Spleen (tissue), 7 donors: ENCODE measurements at regions not wholly inside any gene's neighbourhood (a gene's known extent, or its start where the extent isn't known, plus 50 kb on each side); places are given as distances from the start of the nearest gene placed in this dataset.
"Not testable (repeated sequence)": the region's sequence is repeated elsewhere in the genome, so short reads cannot be mapped to it uniquely, and the experiment has no call there.

ENCODE experiments used
- POLR2A ChIP-seq, 3 donors: fragments of 450-650 bp; IDR thresholded peaks; one replicate each; pipeline ENCODE4 v1.5.1; 2017; ENCODE audit warnings: antibody characterized with exemption in 3 of 3, mild to moderate bottlenecking in 1 of 3
- POLR2AphosphoS5 ChIP-seq, 3 donors: sonication (generic); formaldehyde crosslinking; IDR thresholded peaks; one replicate each; pipeline ENCODE4 v1.5.1; 2017; ENCODE audit warnings: antibody characterized with exemption in 3 of 3
- TF ChIP-seq, protein P1 (sequence below), 11 experiments: fragments of 200-600 bp in 7 of 11; fragments of 450-650 bp in 4 of 11; sonication (generic) in 4 of 11; IDR thresholded peaks in 8 of 11; conservative IDR thresholded peaks in 3 of 11; 1 replicate in 7 of 11; 2 replicates in 4 of 11; pipeline versions ENCODE4 v1.4.0 to v1.8.0; 2016 to 2021; ENCODE audit warnings: antibody characterized with exemption in 11 of 11, inconsistent platforms in 4 of 11, mild to moderate bottlenecking in 1 of 11
- donor health status: DM: no; HTN: no; CAD: no; lungs with moderate emphysema.
- donor health status: DM: no; HTN: no; CAD: no.
- donor health status: DM: no; HTN: no; CAD: no.

DNA sequence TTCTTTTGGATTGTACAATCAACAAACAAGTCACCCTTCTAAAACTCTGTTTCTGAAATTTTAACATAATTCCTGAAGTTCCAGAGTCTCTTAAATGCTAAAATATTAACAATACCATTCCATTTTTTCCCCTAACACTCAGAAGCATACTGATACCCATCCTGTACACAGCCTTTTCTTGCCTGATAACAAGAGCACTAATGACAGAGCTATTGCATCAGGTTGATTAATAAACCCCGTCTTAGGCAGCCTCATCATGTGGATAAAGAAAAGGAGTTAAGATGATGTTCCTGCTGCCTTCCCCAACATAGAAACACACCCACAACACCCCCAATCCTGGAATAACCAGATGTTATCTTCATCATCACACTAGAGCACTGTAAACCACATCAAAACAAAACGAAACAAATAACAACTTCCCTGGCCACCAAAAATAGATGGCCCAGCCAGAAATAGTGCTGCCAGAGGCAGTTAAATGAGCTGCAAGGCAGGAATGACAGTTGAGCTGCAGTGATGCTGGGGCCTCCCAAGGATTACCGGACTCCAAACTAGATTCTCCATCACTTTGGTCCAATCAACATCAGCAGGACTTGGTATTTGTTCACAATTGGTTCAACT lies 146.6 kb upstream of the NBPF9 start:
- TF ChIP-seq POLR2AphosphoS5, POLR2A (IDR thresholded peaks at IDR 0.05): not testable (repeated sequence)
- TF ChIP-seq, protein P1, sequence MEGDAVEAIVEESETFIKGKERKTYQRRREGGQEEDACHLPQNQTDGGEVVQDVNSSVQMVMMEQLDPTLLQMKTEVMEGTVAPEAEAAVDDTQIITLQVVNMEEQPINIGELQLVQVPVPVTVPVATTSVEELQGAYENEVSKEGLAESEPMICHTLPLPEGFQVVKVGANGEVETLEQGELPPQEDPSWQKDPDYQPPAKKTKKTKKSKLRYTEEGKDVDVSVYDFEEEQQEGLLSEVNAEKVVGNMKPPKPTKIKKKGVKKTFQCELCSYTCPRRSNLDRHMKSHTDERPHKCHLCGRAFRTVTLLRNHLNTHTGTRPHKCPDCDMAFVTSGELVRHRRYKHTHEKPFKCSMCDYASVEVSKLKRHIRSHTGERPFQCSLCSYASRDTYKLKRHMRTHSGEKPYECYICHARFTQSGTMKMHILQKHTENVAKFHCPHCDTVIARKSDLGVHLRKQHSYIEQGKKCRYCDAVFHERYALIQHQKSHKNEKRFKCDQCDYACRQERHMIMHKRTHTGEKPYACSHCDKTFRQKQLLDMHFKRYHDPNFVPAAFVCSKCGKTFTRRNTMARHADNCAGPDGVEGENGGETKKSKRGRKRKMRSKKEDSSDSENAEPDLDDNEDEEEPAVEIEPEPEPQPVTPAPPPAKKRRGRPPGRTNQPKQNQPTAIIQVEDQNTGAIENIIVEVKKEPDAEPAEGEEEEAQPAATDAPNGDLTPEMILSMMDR (IDR thresholded peaks at IDR 0.05 in 8 of 11, conservative IDR thresholded peaks at IDR 0.05 in 3 of 11): not testable (repeated sequence)
